H9 (cell line): ENCODE measurements at regions not wholly inside any gene's neighbourhood (a gene's known extent, or its start where the extent isn't known, plus 50 kb on each side); places are given as distances from the start of the nearest gene placed in this dataset.
A peak's percentile ranks its signal among the peaks of the same experiment; 100 is the strongest.

Experiments used
- DNase-seq: peaks from one replicate; pipeline ENCODE4 v3.0.0-alpha.2; 2017
- H2AFZ ChIP-seq: one replicate; pipeline ENCODE4 v1.6.1; 2013; ENCODE audit warnings: mild to moderate bottlenecking, low read length, control low read depth, moderate library complexity
- H2AK5ac ChIP-seq: 2 replicates; pipeline ENCODE4 v1.6.1; 2013; ENCODE audit warnings: low read length, control low read depth, mixed read lengths; ENCODE audit not compliant: insufficient read length
- H2BK120ac ChIP-seq: one replicate; pipeline ENCODE4 v1.6.1; 2013; ENCODE audit warnings: low read depth, mild to moderate bottlenecking, low read length, control low read depth, inconsistent platforms; ENCODE audit not compliant: poor library complexity, severe bottlenecking
- H2BK12ac ChIP-seq: 2 replicates; pipeline ENCODE4 v1.6.1; 2013; ENCODE audit warnings: low read length, control low read depth, mixed read lengths, low read depth; ENCODE audit not compliant: insufficient read length
- H2BK15ac ChIP-seq: 2 replicates; pipeline ENCODE4 v1.6.1; 2013; ENCODE audit warnings: low read depth, low read length, control low read depth
- H2BK20ac ChIP-seq: one replicate; pipeline ENCODE4 v1.6.1; 2013; ENCODE audit warnings: low read depth, mild to moderate bottlenecking, low read length, control low read depth, inconsistent platforms; ENCODE audit not compliant: poor library complexity, severe bottlenecking
- H2BK5ac ChIP-seq: 2 replicates; pipeline ENCODE4 v1.6.1; 2013; ENCODE audit warnings: low read length, control low read depth, mixed read lengths; ENCODE audit not compliant: insufficient read length
- H3K14ac ChIP-seq: 2 replicates; pipeline ENCODE4 v1.6.1; 2013; ENCODE audit warnings: low read length, control low read depth; ENCODE audit not compliant: insufficient read depth
- H3K18ac ChIP-seq: 2 replicates; pipeline ENCODE4 v1.6.1; 2013; ENCODE audit warnings: low read depth, mild to moderate bottlenecking, mixed read lengths, low read length, control low read depth; ENCODE audit not compliant: insufficient read length
- H3K23ac ChIP-seq: 2 replicates; pipeline ENCODE4 v1.6.1; 2013; ENCODE audit warnings: low read length, control low read depth, mixed read lengths, low read depth; ENCODE audit not compliant: insufficient read length
- H3K23me2 ChIP-seq: 2 replicates; pipeline ENCODE4 v1.6.1; 2013; ENCODE audit warnings: low read depth, mild to moderate bottlenecking, mixed read lengths, low read length, control low read depth; ENCODE audit not compliant: insufficient read length, poor library complexity, severe bottlenecking
- H3K27ac ChIP-seq: 2 replicates; pipeline ENCODE4 v1.5.1; 2013; ENCODE audit warnings: low read length, control low read depth, mixed read lengths, low read depth; ENCODE audit not compliant: insufficient read length
- H3K27me3 ChIP-seq: 2 replicates; pipeline ENCODE4 v1.6.1; 2013; ENCODE audit warnings: low read length, control low read depth, inconsistent platforms; ENCODE audit not compliant: insufficient read depth
- H3K4ac ChIP-seq: 2 replicates; pipeline ENCODE4 v1.6.1; 2013; ENCODE audit warnings: low read depth, mild to moderate bottlenecking, control low read depth, inconsistent platforms, low read length, moderate library complexity
- H3K4me1 ChIP-seq: 2 replicates; pipeline ENCODE4 v1.6.1; 2013; ENCODE audit warnings: low read length, control low read depth, inconsistent platforms; ENCODE audit not compliant: insufficient read depth
- H3K4me2 ChIP-seq: 2 replicates; pipeline ENCODE4 v1.6.1; 2013; ENCODE audit warnings: low read length, control low read depth, mixed read lengths; ENCODE audit not compliant: insufficient read length, insufficient read depth
- H3K56ac ChIP-seq: 2 replicates; pipeline ENCODE4 v1.6.1; 2013; ENCODE audit warnings: low read depth, mild to moderate bottlenecking, mixed read lengths, low read length, control low read depth; ENCODE audit not compliant: insufficient read length
- H3K79me1 ChIP-seq: 2 replicates; pipeline ENCODE4 v1.6.1; 2013; ENCODE audit warnings: low read depth, mild to moderate bottlenecking, moderate library complexity, low read length, control low read depth, inconsistent platforms; ENCODE audit not compliant: insufficient read depth, poor library complexity, severe bottlenecking
- H3K79me2 ChIP-seq: 2 replicates; pipeline ENCODE4 v1.6.1; 2013; ENCODE audit warnings: low read length, control low read depth, inconsistent platforms; ENCODE audit not compliant: insufficient read depth
- H3K9ac ChIP-seq: 2 replicates; pipeline ENCODE4 v1.6.1; 2013; ENCODE audit warnings: low read length, control low read depth, mixed read lengths; ENCODE audit not compliant: insufficient read length; ENCODE audit errors: extremely low read depth
- H3K9me3 ChIP-seq: one replicate; pipeline ENCODE4 v1.6.1; 2013; ENCODE audit warnings: low read depth, low read length, inconsistent platforms; ENCODE audit not compliant: control insufficient read depth
- H3T11ph ChIP-seq: one replicate; pipeline ENCODE4 v1.6.1; 2013; ENCODE audit warnings: mild to moderate bottlenecking, low read length, control low read depth, inconsistent platforms
- H4K20me1 ChIP-seq: one replicate; pipeline ENCODE4 v1.6.1; 2013; ENCODE audit not compliant: control insufficient read depth, insufficient read length, insufficient read depth
- H4K5ac ChIP-seq: 2 replicates; pipeline ENCODE4 v1.6.1; 2013; ENCODE audit warnings: low read depth, mild to moderate bottlenecking, mixed read lengths, low read length, control low read depth; ENCODE audit not compliant: insufficient read length
- H4K8ac ChIP-seq: replicated peaks from 2 replicates; pipeline ENCODE4 v1.6.1; 2013; ENCODE audit warnings: low read length, control low read depth, mixed read lengths, low read depth; ENCODE audit not compliant: insufficient read length
- H4K91ac ChIP-seq: 2 replicates; pipeline ENCODE4 v1.6.1; 2013; ENCODE audit warnings: low read depth, mild to moderate bottlenecking, moderate library complexity, mixed read lengths, low read length, control low read depth; ENCODE audit not compliant: insufficient read length
- H3K27ac Mint-ChIP-seq, 3 experiments: 2 replicates in 2 of 3; 3 replicates in 1 of 3; pipeline ENCODE4 v1.8.0; 2020 to 2021; ENCODE audit warnings: mixed read lengths in 3 of 3, mild to moderate bottlenecking in 1 of 3, moderate library complexity in 1 of 3
- H3K27me3 Mint-ChIP-seq: 2 replicates; pipeline ENCODE4 v1.8.0; 2021; ENCODE audit warnings: low read depth, mild to moderate bottlenecking, moderate library complexity, mixed read lengths
- H3K36me3 Mint-ChIP-seq, 3 experiments: 2 replicates in 2 of 3; 3 replicates in 1 of 3; pipeline ENCODE4 v1.8.0; 2020 to 2021; ENCODE audit warnings: low read depth in 3 of 3, mixed read lengths in 3 of 3; ENCODE audit not compliant: insufficient read depth in 1 of 3
- H3K4me1 Mint-ChIP-seq, 2 experiments: 2 replicates each; pipeline ENCODE4 v1.8.0; 2020; ENCODE audit warnings: mixed read lengths in 2 of 2
- H3K4me3 Mint-ChIP-seq, 2 experiments: 2 replicates in 1 of 2; 3 replicates in 1 of 2; pipeline ENCODE4 v1.8.0; 2020 to 2021; ENCODE audit warnings: mild to moderate bottlenecking in 2 of 2, mixed read lengths in 2 of 2, moderate library complexity in 1 of 2
- H3K9me3 Mint-ChIP-seq, 2 experiments: 2 replicates in 1 of 2; 3 replicates in 1 of 2; pipeline ENCODE4 v1.8.0; 2020; ENCODE audit warnings: mild to moderate bottlenecking in 2 of 2, mixed read lengths in 2 of 2, moderate library complexity in 1 of 2
- WGBS: extraction: QIAGEN DNeasy Blood & Tissue Kit; methylation state at CpG from one replicate; pipeline ENCODE4 v1.1.7; 2013; ENCODE audit warnings: missing lambda C conversion rate, low lambda C conversion rate, mixed read lengths; ENCODE audit not compliant: insufficient read length; ENCODE audit errors: extremely low coverage; 5-methylcytosine and 5-hydroxymethylcytosine counted together
- TF ChIP-seq, protein P1 (sequence below): fragments of 200-600 bp; sonication (generic); conservative IDR thresholded peaks from 3 replicates; pipeline ENCODE4 v1.8.0; 2021; ENCODE audit warnings: antibody characterized with exemption, mild to moderate bottlenecking

GRCh38 chr21:25350056-25350455, 257.2 kb downstream of the MRPL39 start:
- no peak overlapping the region for H3K23ac ChIP-seq
- no peak overlapping the region for H3K4me3 Mint-ChIP-seq
- no peak overlapping the region for H2BK20ac ChIP-seq
- no peak overlapping the region for H3T11ph ChIP-seq
- no peak overlapping the region for H3K4me2 ChIP-seq
- no peaks in the 10 kb centered on the region; a peak in 1 of 4 replicates for H3K4me1 Mint-ChIP-seq
- H2BK12ac ChIP-seq: no peak overlapping the region
- H4K20me1 ChIP-seq: no peaks in the 10 kb centered on the region
- no peak overlapping the region for H2AFZ ChIP-seq
- H3K23me2 ChIP-seq: no peaks in the 10 kb centered on the region
- no peaks in the 10 kb centered on the region for H3K27me3 ChIP-seq
- peaks cover 9 to 14% of the 10 kb centered on the region in 2 experiments for H3K9me3 Mint-ChIP-seq
- H3K27ac ChIP-seq: no peak overlapping the region
- H3K79me1 ChIP-seq: no peaks in the 10 kb centered on the region
- no peak overlapping the region for H3K14ac ChIP-seq
- no peak overlapping the region for H4K8ac ChIP-seq
- no peak overlapping the region for H2AK5ac ChIP-seq
- H3K9ac ChIP-seq: no peak overlapping the region
- no peak overlapping the region for H4K5ac ChIP-seq
- no peaks in the 10 kb centered on the region for H3K79me2 ChIP-seq
- no peak overlapping the region for H3K4ac ChIP-seq
- WGBS: no CpG with 5 or more reads among the region's 6 CpGs
- H3K9me3 ChIP-seq: no peaks in the 10 kb centered on the region
- no peak overlapping the region for H2BK15ac ChIP-seq
- no peaks in the 10 kb centered on the region for H3K4me1 ChIP-seq
- H2BK5ac ChIP-seq: no peak overlapping the region
- peak; percentile 41 for DNase-seq
- H3K56ac ChIP-seq: no peak overlapping the region
- H3K36me3 Mint-ChIP-seq: peaks cover 0 to 12% (median 8%) of the 10 kb centered on the region in 3 experiments; a peak in 4 of 7 replicates
- H3K27ac Mint-ChIP-seq: no peak overlapping the region
- TF ChIP-seq, protein P1, sequence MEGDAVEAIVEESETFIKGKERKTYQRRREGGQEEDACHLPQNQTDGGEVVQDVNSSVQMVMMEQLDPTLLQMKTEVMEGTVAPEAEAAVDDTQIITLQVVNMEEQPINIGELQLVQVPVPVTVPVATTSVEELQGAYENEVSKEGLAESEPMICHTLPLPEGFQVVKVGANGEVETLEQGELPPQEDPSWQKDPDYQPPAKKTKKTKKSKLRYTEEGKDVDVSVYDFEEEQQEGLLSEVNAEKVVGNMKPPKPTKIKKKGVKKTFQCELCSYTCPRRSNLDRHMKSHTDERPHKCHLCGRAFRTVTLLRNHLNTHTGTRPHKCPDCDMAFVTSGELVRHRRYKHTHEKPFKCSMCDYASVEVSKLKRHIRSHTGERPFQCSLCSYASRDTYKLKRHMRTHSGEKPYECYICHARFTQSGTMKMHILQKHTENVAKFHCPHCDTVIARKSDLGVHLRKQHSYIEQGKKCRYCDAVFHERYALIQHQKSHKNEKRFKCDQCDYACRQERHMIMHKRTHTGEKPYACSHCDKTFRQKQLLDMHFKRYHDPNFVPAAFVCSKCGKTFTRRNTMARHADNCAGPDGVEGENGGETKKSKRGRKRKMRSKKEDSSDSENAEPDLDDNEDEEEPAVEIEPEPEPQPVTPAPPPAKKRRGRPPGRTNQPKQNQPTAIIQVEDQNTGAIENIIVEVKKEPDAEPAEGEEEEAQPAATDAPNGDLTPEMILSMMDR: peak; percentile 86
- H3K18ac ChIP-seq: no peak overlapping the region
- no peak overlapping the region for H4K91ac ChIP-seq
- H3K27me3 Mint-ChIP-seq: no peaks in the 10 kb centered on the region; the same call in 1 of the 2 replicates
- no peak overlapping the region for H2BK120ac ChIP-seq
